GM12878 (cell line): ENCODE measurements at regions not wholly inside any gene's neighbourhood (a gene's known extent, or its start where the extent isn't known, plus 50 kb on each side); places are given as distances from the start of the nearest gene placed in this dataset.

Experiments used
- BRCA1 ChIP-seq: IDR thresholded peaks from 2 replicates; pipeline ENCODE4 v1.6.1; 2011; ENCODE audit warnings: low read depth, low read length, improper control_type of control experiment
- EP300 ChIP-seq, 2 experiments: fragments of 150-350 bp in 1 of 2; IDR thresholded peaks; 2 replicates each; pipeline ENCODE4 v1.6.1; 2011 to 2012; ENCODE audit warnings: low read depth in 2 of 2, low read length in 2 of 2, borderline replicate concordance in 1 of 2, improper control_type of control experiment in 1 of 2, inconsistent platforms in 1 of 2; ENCODE audit not compliant: control insufficient read depth in 1 of 2
- HDAC2 ChIP-seq: fragments of 200-600 bp; sonication (generic); IDR thresholded peaks from 2 replicates; pipeline ENCODE4 v1.6.1; 2017
- JUNB ChIP-seq: IDR thresholded peaks from 2 replicates; pipeline ENCODE4 v1.6.1; 2016; ENCODE audit warnings: antibody characterized with exemption, mild to moderate bottlenecking
- NFYA ChIP-seq: IDR thresholded peaks from 2 replicates; pipeline ENCODE4 v1.6.1; 2011; ENCODE audit warnings: low read depth, mild to moderate bottlenecking, low read length, improper control_type of control experiment, borderline replicate concordance
- PML ChIP-seq: IDR thresholded peaks from 2 replicates; pipeline ENCODE4 v1.6.1; 2012; ENCODE audit warnings: low read length, inconsistent platforms
- RFX5 ChIP-seq: IDR thresholded peaks from 2 replicates; pipeline ENCODE4 v1.6.1; 2011; ENCODE audit warnings: low read depth, low read length, improper control_type of control experiment
- TCF12 ChIP-seq: IDR thresholded peaks from 2 replicates; pipeline ENCODE4 v1.6.1; 2011; ENCODE audit warnings: low read depth, mild to moderate bottlenecking, low read length
- TF ChIP-seq, protein P1 (sequence below): fragments of 450-650 bp; IDR thresholded peaks from 2 replicates; pipeline ENCODE4 v1.6.1; 2014; ENCODE audit warnings: mild to moderate bottlenecking
- TF ChIP-seq, protein P2 (sequence below): IDR thresholded peaks from 2 replicates; pipeline ENCODE4 v1.6.1; 2011; ENCODE audit warnings: borderline replicate concordance, low read depth, mild to moderate bottlenecking, moderate library complexity, low read length; ENCODE audit not compliant: insufficient read depth, poor library complexity, severe bottlenecking
- TF ChIP-seq, protein P3 (sequence below): fragments of 450-650 bp; IDR thresholded peaks from 2 replicates; pipeline ENCODE4 v1.6.1; 2017; ENCODE audit warnings: mild to moderate bottlenecking, low read depth, inconsistent platforms; ENCODE audit not compliant: poor library complexity, severe bottlenecking
- TF ChIP-seq, protein P4 (sequence below): IDR thresholded peaks from 2 replicates; pipeline ENCODE4 v1.6.1; 2011; ENCODE audit warnings: low read depth, mild to moderate bottlenecking, low read length, moderate library complexity, borderline replicate concordance; ENCODE audit errors: extremely low read depth

DNA sequence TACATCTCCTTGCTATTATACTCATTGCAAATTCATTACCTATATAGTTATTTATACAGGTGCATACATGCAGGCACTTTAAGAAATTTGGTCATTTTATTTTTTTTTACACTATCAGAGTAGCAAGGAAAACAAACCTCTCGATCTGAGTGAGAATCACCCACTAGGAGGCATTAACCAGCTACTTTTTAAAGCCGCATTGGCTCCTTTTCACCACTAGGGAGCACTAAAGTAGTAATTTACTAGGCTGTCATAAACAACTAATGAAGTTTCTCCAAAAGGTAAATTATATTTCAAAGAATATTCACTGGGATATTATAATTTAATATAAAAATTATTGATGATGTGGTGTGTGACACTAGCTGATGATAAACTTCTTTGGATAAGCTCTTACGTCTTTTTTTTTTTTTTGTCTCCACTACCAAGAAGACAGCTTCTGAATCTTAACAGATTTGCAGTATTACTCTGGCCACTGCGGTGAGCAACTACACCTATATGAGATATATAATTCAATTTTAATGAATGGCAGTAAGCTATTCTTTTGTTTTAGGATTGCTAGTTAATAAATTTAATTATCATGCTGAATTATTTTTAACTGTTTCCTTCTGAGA lies 101.9 kb downstream of the NOL4 start (continued):
- TF ChIP-seq PML (no peak), NFYA (no peak), BRCA1 (no peak), EP300 (IDR thresholded peaks at IDR 0.05; ENCODE audit: borderline replicate concordance in 1 of 2, control insufficient read depth in 1 of 2, low read depth in 2 of 2, low read length in 2 of 2) (no peak), TCF12 (no peak), JUNB (no peak), HDAC2 (no peak), RFX5 (no peak)
- TF ChIP-seq, protein P1, sequence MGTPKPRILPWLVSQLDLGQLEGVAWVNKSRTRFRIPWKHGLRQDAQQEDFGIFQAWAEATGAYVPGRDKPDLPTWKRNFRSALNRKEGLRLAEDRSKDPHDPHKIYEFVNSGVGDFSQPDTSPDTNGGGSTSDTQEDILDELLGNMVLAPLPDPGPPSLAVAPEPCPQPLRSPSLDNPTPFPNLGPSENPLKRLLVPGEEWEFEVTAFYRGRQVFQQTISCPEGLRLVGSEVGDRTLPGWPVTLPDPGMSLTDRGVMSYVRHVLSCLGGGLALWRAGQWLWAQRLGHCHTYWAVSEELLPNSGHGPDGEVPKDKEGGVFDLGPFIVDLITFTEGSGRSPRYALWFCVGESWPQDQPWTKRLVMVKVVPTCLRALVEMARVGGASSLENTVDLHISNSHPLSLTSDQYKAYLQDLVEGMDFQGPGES: no peak
- TF ChIP-seq, protein P2, sequence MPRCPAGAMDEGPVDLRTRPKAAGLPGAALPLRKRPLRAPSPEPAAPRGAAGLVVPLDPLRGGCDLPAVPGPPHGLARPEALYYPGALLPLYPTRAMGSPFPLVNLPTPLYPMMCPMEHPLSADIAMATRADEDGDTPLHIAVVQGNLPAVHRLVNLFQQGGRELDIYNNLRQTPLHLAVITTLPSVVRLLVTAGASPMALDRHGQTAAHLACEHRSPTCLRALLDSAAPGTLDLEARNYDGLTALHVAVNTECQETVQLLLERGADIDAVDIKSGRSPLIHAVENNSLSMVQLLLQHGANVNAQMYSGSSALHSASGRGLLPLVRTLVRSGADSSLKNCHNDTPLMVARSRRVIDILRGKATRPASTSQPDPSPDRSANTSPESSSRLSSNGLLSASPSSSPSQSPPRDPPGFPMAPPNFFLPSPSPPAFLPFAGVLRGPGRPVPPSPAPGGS: no peak
- TF ChIP-seq, protein P3, sequence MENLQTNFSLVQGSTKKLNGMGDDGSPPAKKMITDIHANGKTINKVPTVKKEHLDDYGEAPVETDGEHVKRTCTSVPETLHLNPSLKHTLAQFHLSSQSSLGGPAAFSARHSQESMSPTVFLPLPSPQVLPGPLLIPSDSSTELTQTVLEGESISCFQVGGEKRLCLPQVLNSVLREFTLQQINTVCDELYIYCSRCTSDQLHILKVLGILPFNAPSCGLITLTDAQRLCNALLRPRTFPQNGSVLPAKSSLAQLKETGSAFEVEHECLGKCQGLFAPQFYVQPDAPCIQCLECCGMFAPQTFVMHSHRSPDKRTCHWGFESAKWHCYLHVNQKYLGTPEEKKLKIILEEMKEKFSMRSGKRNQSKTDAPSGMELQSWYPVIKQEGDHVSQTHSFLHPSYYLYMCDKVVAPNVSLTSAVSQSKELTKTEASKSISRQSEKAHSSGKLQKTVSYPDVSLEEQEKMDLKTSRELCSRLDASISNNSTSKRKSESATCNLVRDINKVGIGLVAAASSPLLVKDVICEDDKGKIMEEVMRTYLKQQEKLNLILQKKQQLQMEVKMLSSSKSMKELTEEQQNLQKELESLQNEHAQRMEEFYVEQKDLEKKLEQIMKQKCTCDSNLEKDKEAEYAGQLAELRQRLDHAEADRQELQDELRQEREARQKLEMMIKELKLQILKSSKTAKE: peak; percentile 25
- TF ChIP-seq, protein P4, sequence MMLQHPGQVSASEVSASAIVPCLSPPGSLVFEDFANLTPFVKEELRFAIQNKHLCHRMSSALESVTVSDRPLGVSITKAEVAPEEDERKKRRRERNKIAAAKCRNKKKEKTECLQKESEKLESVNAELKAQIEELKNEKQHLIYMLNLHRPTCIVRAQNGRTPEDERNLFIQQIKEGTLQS: no peak
- TF ChIP-seq, all 136 proteins: peak for 11
